ENCODE measurements at regions not wholly inside any gene's neighbourhood (a gene's known extent, or its start where the extent isn't known, plus 50 kb on each side); places are given as distances from the start of the nearest gene placed in this dataset.

- TF ChIP-seq CTCF (IDR thresholded peaks at IDR 0.05; ENCODE audit: extremely low read depth, missing control alignments): no peak
- DNase-seq (ENCODE audit: low spot score): no peak
Observed at GRCh38 chr11:15745266-15745665, 611.1 kb downstream of the SOX6 start.

- TF ChIP-seq CTCF (IDR thresholded peaks at IDR 0.05; ENCODE audit: extremely low read depth, missing control alignments): no peak
- DNase-seq (ENCODE audit: low spot score): no peak
Observed at GRCh38 chr11:15747671-15748070, 608.7 kb downstream of the SOX6 start.

GRCh38 chr11:15748132-15748531 lies 608.2 kb downstream of the SOX6 start:
- DNase-seq (ENCODE audit: low spot score): no peak
- no peak for TF ChIP-seq CTCF (IDR thresholded peaks at IDR 0.05; ENCODE audit: extremely low read depth, missing control alignments)

- TF ChIP-seq CTCF (IDR thresholded peaks at IDR 0.05; ENCODE audit: extremely low read depth, missing control alignments): no peak
- DNase-seq (ENCODE audit: low spot score): no peak
Observed at GRCh38 chr11:15748741-15749140, 607.6 kb downstream of the SOX6 start.

- no peak for DNase-seq (ENCODE audit: low spot score)
- no peak for TF ChIP-seq CTCF (IDR thresholded peaks at IDR 0.05; ENCODE audit: extremely low read depth, missing control alignments)
Observed at GRCh38 chr11:15750535-15751308, 605.6 kb downstream of the SOX6 start.

GRCh38 chr11:15754221-15754620 lies 602.1 kb downstream of the SOX6 start:
- DNase-seq (ENCODE audit: low spot score): no peak
- no peak for TF ChIP-seq CTCF (IDR thresholded peaks at IDR 0.05; ENCODE audit: extremely low read depth, missing control alignments)

- TF ChIP-seq CTCF (IDR thresholded peaks at IDR 0.05; ENCODE audit: extremely low read depth, missing control alignments): no peak
- no peak for DNase-seq (ENCODE audit: low spot score)
Observed at GRCh38 chr11:15757048-15757698, 599.2 kb downstream of the SOX6 start.

Measured in GM20000 (cell line).